DND-41 (cell line): ENCODE measurements at regions not wholly inside any gene's neighbourhood (a gene's known extent, or its start where the extent isn't known, plus 50 kb on each side); places are given as distances from the start of the nearest gene placed in this dataset.

Source experiments
- ATAC-seq: fragments of 200-7000 bp; cut with Tn5 transposase; 3 replicates; pipeline ENCODE4 v1.9.1; 2021; ENCODE audit warnings: low read depth; ENCODE audit not compliant: insufficient read depth
- DNase-seq: peaks from one replicate; pipeline ENCODE4 v3.0.0-alpha.2; 2020
- H2AFZ ChIP-seq: 2 replicates; pipeline ENCODE4 v1.6.0; 2012; ENCODE audit warnings: low read depth, low read length
- H3K27ac ChIP-seq: 2 replicates; pipeline ENCODE4 v1.5.1; 2012; ENCODE audit warnings: low read length, inconsistent platforms
- H3K27me3 ChIP-seq: fragments of 200-600 bp; sonication (generic); 2 replicates; pipeline ENCODE4 v1.6.0; 2012; ENCODE audit warnings: low read length, mild to moderate bottlenecking, inconsistent platforms; ENCODE audit not compliant: insufficient read depth, poor library complexity
- H3K36me3 ChIP-seq: 2 replicates; pipeline ENCODE4 v1.5.1; 2012; ENCODE audit warnings: low read length, inconsistent platforms; ENCODE audit not compliant: insufficient read depth
- H3K4me1 ChIP-seq: 2 replicates; pipeline ENCODE4 v1.5.1; 2012; ENCODE audit warnings: mild to moderate bottlenecking, low read length; ENCODE audit not compliant: insufficient read depth
- H3K4me2 ChIP-seq: 2 replicates; pipeline ENCODE4 v1.6.0; 2012; ENCODE audit warnings: mild to moderate bottlenecking, moderate library complexity, low read length, inconsistent platforms; ENCODE audit not compliant: insufficient read depth
- H3K4me3 ChIP-seq, 2 experiments: fragments of 200-600 bp in 1 of 2; shearing (Covaris generic) in 1 of 2; 2 replicates each; pipeline ENCODE4 v1.5.1; 2012 to 2016; ENCODE audit warnings: inconsistent platforms in 2 of 2, low read length in 2 of 2, mild to moderate bottlenecking in 2 of 2, low read depth in 1 of 2, moderate library complexity in 1 of 2
- H3K79me2 ChIP-seq: 2 replicates; pipeline ENCODE4 v1.6.0; 2012; ENCODE audit warnings: low read length, inconsistent platforms; ENCODE audit not compliant: insufficient read depth
- H3K9ac ChIP-seq: 2 replicates; pipeline ENCODE4 v1.6.0; 2012; ENCODE audit warnings: low read depth, mild to moderate bottlenecking, inconsistent platforms, low read length, moderate library complexity
- H3K9me3 ChIP-seq: 2 replicates; pipeline ENCODE4 v1.5.1; 2012; ENCODE audit warnings: low read length, moderate library complexity, mild to moderate bottlenecking, inconsistent platforms; ENCODE audit not compliant: insufficient read depth, severe bottlenecking
- H4K20me1 ChIP-seq: 2 replicates; pipeline ENCODE4 v1.6.0; 2012; ENCODE audit warnings: low read length; ENCODE audit not compliant: insufficient read depth
- CTCF ChIP-seq: IDR thresholded peaks from 2 replicates; pipeline ENCODE4 v1.5.1; 2012; ENCODE audit warnings: borderline replicate concordance, low read length, moderate library complexity, mild to moderate bottlenecking; ENCODE audit not compliant: poor library complexity, severe bottlenecking; ENCODE audit errors: extremely low read depth
- EZH2 ChIP-seq: IDR thresholded peaks from 3 replicates; pipeline ENCODE4 v1.6.1; 2012; ENCODE audit warnings: borderline replicate concordance, low read depth, mild to moderate bottlenecking, moderate library complexity, low read length, inconsistent platforms; ENCODE audit not compliant: severe bottlenecking

- H2AFZ ChIP-seq = peak overlapping the region; percentile 91
- H3K4me2 ChIP-seq = peak overlapping the region; percentile 73
- H3K9ac ChIP-seq = peak overlapping the region; percentile 28; the same call in 1 of the 2 replicates
- no peaks in the 10 kb centered on the region for H3K36me3 ChIP-seq
- peak; percentile 85 for ATAC-seq
- H3K9me3 ChIP-seq = no peaks in the 10 kb centered on the region
- DNase-seq = peak; percentile 44
- H3K27ac ChIP-seq = peak overlapping the region; percentile 71
- H3K27me3 ChIP-seq = no peaks in the 10 kb centered on the region
- TF ChIP-seq CTCF (no peak), EZH2 (no peak)
- H4K20me1 ChIP-seq = no peaks in the 10 kb centered on the region
- peak overlapping the region; percentile 8 to 56; a peak in 3 of 4 replicates for H3K4me3 ChIP-seq
- peaks cover 19% of the 10 kb centered on the region for H3K4me1 ChIP-seq
- no peaks in the 10 kb centered on the region for H3K79me2 ChIP-seq
Observed at GRCh38 chr3:73766599-73767381, 142.0 kb upstream of the PDZRN3 start.

GRCh38 chr3:73765878-73766545 is 141.3 kb upstream of the PDZRN3 start:
- H3K9ac ChIP-seq = no peak overlapping the region
- H3K36me3 ChIP-seq = no peaks in the 10 kb centered on the region
- peaks cover 19% of the 10 kb centered on the region for H3K4me1 ChIP-seq
- TF ChIP-seq EZH2 (no peak), CTCF (no peak)
- H3K9me3 ChIP-seq = no peaks in the 10 kb centered on the region
- peak overlapping the region in 1 of 2 experiments; percentile 19; a peak in 1 of 4 replicates for H3K4me3 ChIP-seq
- H4K20me1 ChIP-seq = no peaks in the 10 kb centered on the region
- no peaks in the 10 kb centered on the region for H3K79me2 ChIP-seq
- DNase-seq (no peak), ATAC-seq (no peak)
- H2AFZ ChIP-seq = peak overlapping the region; percentile 91; the same call in 1 of the 2 replicates
- 0 out of 2 replicates have a peak overlapping the region, but pooled peaks have one; percentile 71 for H3K27ac ChIP-seq
- H3K27me3 ChIP-seq = no peaks in the 10 kb centered on the region
- peak overlapping the region; percentile 73 for H3K4me2 ChIP-seq

- H2AFZ ChIP-seq = no peak overlapping the region
- TF ChIP-seq EZH2 (no peak), CTCF (no peak)
- H3K9me3 ChIP-seq = no peaks in the 10 kb centered on the region
- H3K4me3 ChIP-seq = no peak overlapping the region
- no peaks in the 10 kb centered on the region for H3K36me3 ChIP-seq
- no peaks in the 10 kb centered on the region for H3K79me2 ChIP-seq
- no peak overlapping the region for H3K9ac ChIP-seq
- H3K27me3 ChIP-seq = no peaks in the 10 kb centered on the region
- H3K4me1 ChIP-seq = peaks cover 19% of the 10 kb centered on the region
- DNase-seq (no peak), ATAC-seq (no peak)
- H4K20me1 ChIP-seq = no peaks in the 10 kb centered on the region
- no peak overlapping the region for H3K27ac ChIP-seq
- H3K4me2 ChIP-seq = no peak overlapping the region
Observed at GRCh38 chr3:73762855-73763254, 138.1 kb upstream of the PDZRN3 start.
